ENCODE measurements at regions not wholly inside any gene's neighbourhood (a gene's known extent, or its start where the extent isn't known, plus 50 kb on each side); places are given as distances from the start of the nearest gene placed in this dataset.

DNA sequence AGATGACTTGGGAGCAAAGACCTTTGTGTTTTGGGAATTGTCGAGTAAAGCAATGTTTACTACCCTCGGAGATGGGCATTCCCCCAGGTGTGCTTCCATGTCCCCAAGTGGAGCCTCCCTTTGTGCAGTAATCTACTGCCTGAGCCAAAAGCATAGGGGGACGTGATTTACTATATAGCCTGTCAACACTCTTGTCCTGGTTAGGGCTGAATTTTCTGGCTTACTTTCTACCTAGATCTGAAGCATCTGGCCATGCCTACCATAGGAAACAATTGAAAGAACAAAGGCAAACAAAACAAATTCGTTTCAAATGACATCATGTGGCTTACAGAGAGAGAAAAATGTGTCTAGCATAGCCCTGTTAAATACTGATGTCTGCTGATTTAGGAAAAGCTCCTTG lies 350.6 kb downstream of the SAMD5 start:
- RAD21 ChIA-PET (ENCODE audit: low non-redundant PET in 1 of 2, low total read pairs in 2 of 2, uncharacterized antibody in 2 of 2, unreplicated experiment in 2 of 2): no interaction called here
- Histone ChIP-seq H3K9ac (ENCODE audit: low read length) (no peak overlapping the region), H3K27ac (ENCODE audit: low read depth, low read length) (no peak overlapping the region), H3K27me3 (ENCODE audit: insufficient read depth, low read length) (no peaks in the 10 kb centered on the region), H4K20me1 (ENCODE audit: insufficient read depth) (no peaks in the 10 kb centered on the region), H3K36me3 (ENCODE audit: control insufficient read depth in 1 of 2, insufficient read depth in 2 of 2, low read length in 2 of 2) (no peaks in the 10 kb centered on the region), H2AFZ (ENCODE audit: low read depth, low read length, poor library complexity, severe bottlenecking) (no peak overlapping the region), H3K4me2 (ENCODE audit: low read length) (no peak overlapping the region), H3K9me2 (ENCODE audit: insufficient read depth) (no peaks in the 10 kb centered on the region), H3K9me3 (ENCODE audit: control insufficient read depth in 1 of 2, insufficient read depth in 1 of 2, low read depth in 1 of 2, low read length in 2 of 2) (no peaks in the 10 kb centered on the region), H3K79me2 (ENCODE audit: insufficient read depth, low read length) (no peaks in the 10 kb centered on the region), H3K4me3 (replicated peaks in 1 of 2; ENCODE audit: low read depth in 1 of 2, low read length in 2 of 2) (no peak overlapping the region), H3K4me1 (ENCODE audit: control insufficient read depth in 1 of 2, insufficient read depth in 2 of 2, low read length in 2 of 2) (no peaks in the 10 kb centered on the region)
- intact Hi-C loops (cut with micrococcal nuclease): no loop called here
- ATAC-seq (no peak), DNase-seq (ENCODE audit: low read depth, low spot score) (no peak)
- CTCF ChIA-PET: no interaction called here
- BruUV-seq (replicated peaks): no TSS peak
- POLR2A ChIA-PET: no interaction called here
- TF ChIP-seq POLR2AphosphoS5 (IDR thresholded peaks at IDR 0.05; ENCODE audit: low read depth, low read length): no peak
- no peak for TF ChIP-seq EGR1 (IDR thresholded peaks at IDR 0.05; ENCODE audit: low read depth)
- TF ChIP-seq ZNF274 (IDR thresholded peaks at IDR 0.05; ENCODE audit: low read depth, low read length): no peak
- no peak for TF ChIP-seq CEBPB (IDR thresholded peaks at IDR 0.05; ENCODE audit: low read depth)
- no peak for TF ChIP-seq JUND (IDR thresholded peaks at IDR 0.05)
- TF ChIP-seq ZFX (IDR thresholded peaks at IDR 0.05): no peak

DNA sequence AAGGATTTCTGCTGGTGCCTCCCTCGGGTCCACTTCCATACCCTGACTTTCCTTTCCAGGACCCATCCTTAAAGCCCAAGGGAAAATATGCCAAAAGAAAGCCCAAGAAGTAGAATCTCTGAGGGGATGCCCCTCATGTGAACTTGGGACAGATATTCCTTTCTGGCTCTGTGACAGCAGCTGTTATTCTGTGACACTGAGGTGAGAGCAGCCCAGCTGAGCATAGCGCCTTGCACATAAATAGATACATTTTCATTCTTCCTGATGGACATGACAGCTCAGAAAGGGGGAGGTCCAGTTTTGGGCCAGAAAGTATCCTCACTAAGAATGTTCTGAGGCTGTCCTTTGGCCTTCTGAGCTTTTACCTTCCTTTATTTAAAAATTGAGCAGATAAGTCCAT lies 353.2 kb downstream of the SAMD5 start:
- DNase-seq (ENCODE audit: low read depth, low spot score) (no peak), ATAC-seq (no peak)
- Histone ChIP-seq H4K20me1 (ENCODE audit: insufficient read depth) (no peaks in the 10 kb centered on the region), H3K36me3 (ENCODE audit: control insufficient read depth in 1 of 2, insufficient read depth in 2 of 2, low read length in 2 of 2) (no peaks in the 10 kb centered on the region), H3K4me3 (replicated peaks in 1 of 2; ENCODE audit: low read depth in 1 of 2, low read length in 2 of 2) (no peak overlapping the region), H3K79me2 (ENCODE audit: insufficient read depth, low read length) (no peaks in the 10 kb centered on the region), H3K27me3 (ENCODE audit: insufficient read depth, low read length) (no peaks in the 10 kb centered on the region), H3K4me2 (ENCODE audit: low read length) (no peak overlapping the region), H3K4me1 (ENCODE audit: control insufficient read depth in 1 of 2, insufficient read depth in 2 of 2, low read length in 2 of 2) (no peaks in the 10 kb centered on the region), H2AFZ (ENCODE audit: low read depth, low read length, poor library complexity, severe bottlenecking) (no peak overlapping the region), H3K9ac (ENCODE audit: low read length) (no peak overlapping the region), H3K9me2 (ENCODE audit: insufficient read depth) (no peaks in the 10 kb centered on the region), H3K27ac (ENCODE audit: low read depth, low read length) (no peak overlapping the region), H3K9me3 (ENCODE audit: control insufficient read depth in 1 of 2, insufficient read depth in 1 of 2, low read depth in 1 of 2, low read length in 2 of 2) (no peaks in the 10 kb centered on the region)
- ChIA-PET CTCF (no interaction called here), RAD21 (ENCODE audit: low non-redundant PET in 1 of 2, low total read pairs in 2 of 2, uncharacterized antibody in 2 of 2, unreplicated experiment in 2 of 2) (no interaction called here), POLR2A (no interaction called here)
- BruUV-seq (replicated peaks): no TSS peak
- intact Hi-C loops (cut with micrococcal nuclease): no loop called here
- TF ChIP-seq, protein P1, sequence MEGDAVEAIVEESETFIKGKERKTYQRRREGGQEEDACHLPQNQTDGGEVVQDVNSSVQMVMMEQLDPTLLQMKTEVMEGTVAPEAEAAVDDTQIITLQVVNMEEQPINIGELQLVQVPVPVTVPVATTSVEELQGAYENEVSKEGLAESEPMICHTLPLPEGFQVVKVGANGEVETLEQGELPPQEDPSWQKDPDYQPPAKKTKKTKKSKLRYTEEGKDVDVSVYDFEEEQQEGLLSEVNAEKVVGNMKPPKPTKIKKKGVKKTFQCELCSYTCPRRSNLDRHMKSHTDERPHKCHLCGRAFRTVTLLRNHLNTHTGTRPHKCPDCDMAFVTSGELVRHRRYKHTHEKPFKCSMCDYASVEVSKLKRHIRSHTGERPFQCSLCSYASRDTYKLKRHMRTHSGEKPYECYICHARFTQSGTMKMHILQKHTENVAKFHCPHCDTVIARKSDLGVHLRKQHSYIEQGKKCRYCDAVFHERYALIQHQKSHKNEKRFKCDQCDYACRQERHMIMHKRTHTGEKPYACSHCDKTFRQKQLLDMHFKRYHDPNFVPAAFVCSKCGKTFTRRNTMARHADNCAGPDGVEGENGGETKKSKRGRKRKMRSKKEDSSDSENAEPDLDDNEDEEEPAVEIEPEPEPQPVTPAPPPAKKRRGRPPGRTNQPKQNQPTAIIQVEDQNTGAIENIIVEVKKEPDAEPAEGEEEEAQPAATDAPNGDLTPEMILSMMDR (IDR thresholded peaks at IDR 0.05 in 2 of 3, conservative IDR thresholded peaks at IDR 0.05 in 1 of 3; ENCODE audit: borderline replicate concordance in 1 of 3, insufficient read depth in 1 of 3, low read depth in 2 of 3, low read length in 2 of 3): no peak
- TF ChIP-seq POLR2AphosphoS5 (IDR thresholded peaks at IDR 0.05; ENCODE audit: low read depth, low read length) (no peak), FOSL1 (IDR thresholded peaks at IDR 0.05; ENCODE audit: low read depth) (no peak), SIN3A (IDR thresholded peaks at IDR 0.05; ENCODE audit: low read depth) (no peak), SRF (IDR thresholded peaks at IDR 0.05; ENCODE audit: low read depth) (no peak), RAD21 (IDR thresholded peaks at IDR 0.05; ENCODE audit: low read depth) (no peak), EZH2 (IDR thresholded peaks at IDR 0.05) (no peak), CEBPB (IDR thresholded peaks at IDR 0.05; ENCODE audit: low read depth) (no peak), ZNF274 (IDR thresholded peaks at IDR 0.05; ENCODE audit: low read depth, low read length) (no peak), EGR1 (IDR thresholded peaks at IDR 0.05; ENCODE audit: low read depth) (no peak), EZH2phosphoT487 (IDR thresholded peaks at IDR 0.05; ENCODE audit: borderline replicate concordance) (no peak), ELF1 (IDR thresholded peaks at IDR 0.05; ENCODE audit: borderline replicate concordance, low read depth) (no peak), CBX3 (IDR thresholded peaks at IDR 0.05; ENCODE audit: low read depth) (no peak), POLR2A (IDR thresholded peaks at IDR 0.05; ENCODE audit: borderline replicate concordance, extremely low read depth, insufficient read depth, insufficient read length) (no peak), SP1 (IDR thresholded peaks at IDR 0.05; ENCODE audit: low read depth) (no peak)
- TF ChIP-seq, protein P2, sequence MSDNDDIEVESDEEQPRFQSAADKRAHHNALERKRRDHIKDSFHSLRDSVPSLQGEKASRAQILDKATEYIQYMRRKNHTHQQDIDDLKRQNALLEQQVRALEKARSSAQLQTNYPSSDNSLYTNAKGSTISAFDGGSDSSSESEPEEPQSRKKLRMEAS (IDR thresholded peaks at IDR 0.05): no peak
- TF ChIP-seq, protein P3, sequence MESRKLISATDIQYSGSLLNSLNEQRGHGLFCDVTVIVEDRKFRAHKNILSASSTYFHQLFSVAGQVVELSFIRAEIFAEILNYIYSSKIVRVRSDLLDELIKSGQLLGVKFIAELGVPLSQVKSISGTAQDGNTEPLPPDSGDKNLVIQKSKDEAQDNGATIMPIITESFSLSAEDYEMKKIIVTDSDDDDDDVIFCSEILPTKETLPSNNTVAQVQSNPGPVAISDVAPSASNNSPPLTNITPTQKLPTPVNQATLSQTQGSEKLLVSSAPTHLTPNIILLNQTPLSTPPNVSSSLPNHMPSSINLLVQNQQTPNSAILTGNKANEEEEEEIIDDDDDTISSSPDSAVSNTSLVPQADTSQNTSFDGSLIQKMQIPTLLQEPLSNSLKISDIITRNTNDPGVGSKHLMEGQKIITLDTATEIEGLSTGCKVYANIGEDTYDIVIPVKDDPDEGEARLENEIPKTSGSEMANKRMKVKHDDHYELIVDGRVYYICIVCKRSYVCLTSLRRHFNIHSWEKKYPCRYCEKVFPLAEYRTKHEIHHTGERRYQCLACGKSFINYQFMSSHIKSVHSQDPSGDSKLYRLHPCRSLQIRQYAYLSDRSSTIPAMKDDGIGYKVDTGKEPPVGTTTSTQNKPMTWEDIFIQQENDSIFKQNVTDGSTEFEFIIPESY (IDR thresholded peaks at IDR 0.05; ENCODE audit: extremely low read depth, insufficient replicate concordance, low read length): no peak
- TF ChIP-seq, protein P4, sequence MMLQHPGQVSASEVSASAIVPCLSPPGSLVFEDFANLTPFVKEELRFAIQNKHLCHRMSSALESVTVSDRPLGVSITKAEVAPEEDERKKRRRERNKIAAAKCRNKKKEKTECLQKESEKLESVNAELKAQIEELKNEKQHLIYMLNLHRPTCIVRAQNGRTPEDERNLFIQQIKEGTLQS (IDR thresholded peaks at IDR 0.05): no peak
